OCI-LY1 (cell line): ENCODE measurements at regions not wholly inside any gene's neighbourhood (a gene's known extent, or its start where the extent isn't known, plus 50 kb on each side); places are given as distances from the start of the nearest gene placed in this dataset.

Source experiments
- H2AFZ ChIP-seq: fragments of 200-600 bp; sonication (generic), shearing (Covaris generic); 2 replicates; pipeline ENCODE4 v1.6.0; 2014; ENCODE audit warnings: antibody characterized with exemption, mild to moderate bottlenecking, low read length
- H3F3A ChIP-seq: fragments of 200-600 bp; sonication (generic), shearing (Covaris generic); 2 replicates; pipeline ENCODE4 v1.6.0; 2014; ENCODE audit warnings: mild to moderate bottlenecking, antibody characterized with exemption, low read length, moderate library complexity; ENCODE audit not compliant: insufficient read depth
- H3K27ac ChIP-seq: fragments of 200-600 bp; sonication (generic); 2 replicates; pipeline ENCODE4 v1.5.1; 2014; ENCODE audit warnings: low read length, mixed run types, mild to moderate bottlenecking, low read depth; ENCODE audit not compliant: poor library complexity, severe bottlenecking
- H3K27me3 ChIP-seq: fragments of 200-600 bp; sonication (generic); 2 replicates; pipeline ENCODE4 v1.6.0; 2014; ENCODE audit warnings: antibody characterized with exemption, mild to moderate bottlenecking, low read length, moderate library complexity; ENCODE audit not compliant: insufficient read depth
- H3K36me3 ChIP-seq: fragments of 200-600 bp; sonication (generic); 2 replicates; pipeline ENCODE4 v1.6.1; 2014; ENCODE audit warnings: mild to moderate bottlenecking, antibody characterized with exemption, low read length, moderate library complexity, mixed read lengths; ENCODE audit not compliant: insufficient read depth
- H3K4me1 ChIP-seq: fragments of 200-600 bp; sonication (generic); 2 replicates; pipeline ENCODE4 v1.5.1; 2014; ENCODE audit warnings: mild to moderate bottlenecking, low read length, moderate library complexity; ENCODE audit not compliant: insufficient read depth, severe bottlenecking
- H3K4me2 ChIP-seq: fragments of 200-600 bp; sonication (generic), shearing (Covaris generic); 2 replicates; pipeline ENCODE4 v1.6.1; 2014; ENCODE audit warnings: low read length
- H3K4me3 ChIP-seq: fragments of 200-600 bp; sonication (generic); 2 replicates; pipeline ENCODE4 v1.5.1; 2014; ENCODE audit warnings: low read length, low read depth, mild to moderate bottlenecking, mixed read lengths; ENCODE audit not compliant: poor library complexity, severe bottlenecking
- H3K79me2 ChIP-seq: fragments of 200-600 bp; shearing (Covaris generic); 2 replicates; pipeline ENCODE4 v1.6.1; 2016; ENCODE audit warnings: mixed run types, low read length, mixed read lengths; ENCODE audit not compliant: insufficient read depth
- H3K9ac ChIP-seq: fragments of 200-600 bp; sonication (generic), shearing (Covaris generic); 2 replicates; pipeline ENCODE4 v1.6.1; 2014; ENCODE audit warnings: mild to moderate bottlenecking, low read length, mixed read lengths
- H3K9me2 ChIP-seq: fragments of 200-600 bp; sonication (generic), shearing (Covaris generic); 2 replicates; pipeline ENCODE4 v1.6.1; 2014; ENCODE audit warnings: low read depth, mild to moderate bottlenecking, low read length, mixed read lengths
- H3K9me3 ChIP-seq: fragments of 200-600 bp; shearing (Covaris generic); 2 replicates; pipeline ENCODE4 v1.6.1; 2014; ENCODE audit warnings: low read length, mixed read lengths
- H4K20me1 ChIP-seq: fragments of 200-600 bp; sonication (generic), shearing (Covaris generic); 2 replicates; pipeline ENCODE4 v1.6.0; 2016; ENCODE audit warnings: mild to moderate bottlenecking, low read length; ENCODE audit not compliant: insufficient read depth
- EZH2 ChIP-seq: fragments of 200-600 bp; sonication (generic), shearing (Covaris generic); IDR thresholded peaks from 2 replicates; pipeline ENCODE4 v1.8.0; 2017; ENCODE audit warnings: borderline replicate concordance, mixed run types, mild to moderate bottlenecking, antibody characterized with exemption, low read length, moderate library complexity, mixed read lengths
- TF ChIP-seq, protein P1 (sequence below): fragments of 200-600 bp; sonication (generic), shearing (Covaris generic); IDR thresholded peaks from 2 replicates; pipeline ENCODE4 v1.5.1; 2017; ENCODE audit warnings: mild to moderate bottlenecking, antibody characterized with exemption, low read length, moderate library complexity, mixed read lengths

DNA sequence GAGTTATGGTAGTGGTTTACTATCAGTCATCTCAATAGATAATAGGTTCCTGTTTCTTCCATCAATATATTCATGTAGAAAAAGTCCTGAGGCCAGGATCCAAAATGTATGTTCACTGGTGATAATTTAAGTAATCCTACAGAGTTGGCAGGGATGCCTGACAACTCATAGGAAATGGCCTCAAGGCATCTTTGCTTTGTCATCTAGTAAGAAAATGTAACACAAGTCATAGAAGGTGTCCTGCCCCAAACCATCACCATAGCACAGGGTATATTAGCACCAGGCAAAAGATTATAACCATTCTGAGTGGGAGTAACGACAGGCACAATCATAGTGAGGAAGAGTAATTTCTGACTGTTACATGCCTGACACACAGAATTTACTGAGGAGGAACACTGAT, 257.0 kb downstream of the TMEM167A start:
- no peak overlapping the region for H3K4me2 ChIP-seq
- H3K27ac ChIP-seq: no peak overlapping the region
- TF ChIP-seq, protein P1, sequence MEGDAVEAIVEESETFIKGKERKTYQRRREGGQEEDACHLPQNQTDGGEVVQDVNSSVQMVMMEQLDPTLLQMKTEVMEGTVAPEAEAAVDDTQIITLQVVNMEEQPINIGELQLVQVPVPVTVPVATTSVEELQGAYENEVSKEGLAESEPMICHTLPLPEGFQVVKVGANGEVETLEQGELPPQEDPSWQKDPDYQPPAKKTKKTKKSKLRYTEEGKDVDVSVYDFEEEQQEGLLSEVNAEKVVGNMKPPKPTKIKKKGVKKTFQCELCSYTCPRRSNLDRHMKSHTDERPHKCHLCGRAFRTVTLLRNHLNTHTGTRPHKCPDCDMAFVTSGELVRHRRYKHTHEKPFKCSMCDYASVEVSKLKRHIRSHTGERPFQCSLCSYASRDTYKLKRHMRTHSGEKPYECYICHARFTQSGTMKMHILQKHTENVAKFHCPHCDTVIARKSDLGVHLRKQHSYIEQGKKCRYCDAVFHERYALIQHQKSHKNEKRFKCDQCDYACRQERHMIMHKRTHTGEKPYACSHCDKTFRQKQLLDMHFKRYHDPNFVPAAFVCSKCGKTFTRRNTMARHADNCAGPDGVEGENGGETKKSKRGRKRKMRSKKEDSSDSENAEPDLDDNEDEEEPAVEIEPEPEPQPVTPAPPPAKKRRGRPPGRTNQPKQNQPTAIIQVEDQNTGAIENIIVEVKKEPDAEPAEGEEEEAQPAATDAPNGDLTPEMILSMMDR: no peak
- no peak for TF ChIP-seq EZH2

DNA sequence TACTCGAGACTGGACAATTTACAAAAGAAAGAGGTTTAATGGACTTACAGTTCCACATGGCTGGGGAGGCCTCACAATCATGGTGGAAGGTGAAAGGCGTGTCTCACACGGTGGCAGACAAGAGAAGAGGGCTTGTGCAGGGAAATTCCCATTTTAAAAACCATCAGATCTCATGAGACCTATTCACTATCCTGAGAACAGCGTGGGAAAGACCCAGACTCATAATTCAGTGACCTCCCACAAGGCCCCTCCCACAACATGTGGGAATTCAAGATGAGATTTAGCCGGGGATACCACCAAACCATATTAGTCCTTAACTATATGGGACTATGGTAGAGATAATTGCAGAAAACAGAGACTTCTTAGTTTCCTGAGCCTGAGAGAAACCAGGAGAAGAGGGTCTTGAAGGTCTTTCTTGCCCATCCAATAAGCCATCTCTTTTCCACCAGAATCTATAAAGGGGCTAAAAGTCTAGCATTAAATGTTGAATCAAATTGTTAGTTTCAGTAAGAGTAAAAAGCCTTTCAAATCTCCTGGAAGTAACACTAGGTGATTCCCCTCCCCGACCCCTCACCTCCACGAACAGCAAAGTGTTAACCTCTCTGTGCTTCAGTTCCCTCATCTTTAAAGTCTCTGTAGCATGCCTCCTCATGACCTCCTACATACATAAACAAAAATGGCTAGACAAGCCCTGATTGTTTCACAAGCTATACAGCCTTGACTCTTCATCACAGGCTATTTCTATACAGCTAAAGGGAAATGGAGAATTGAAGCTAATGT, 259.1 kb downstream of the TMEM167A start:
- no peak overlapping the region for H3K27ac ChIP-seq
- H3K9me3 ChIP-seq: no peaks in the 10 kb centered on the region
- no peaks in the 10 kb centered on the region for H3K27me3 ChIP-seq
- TF ChIP-seq EZH2: no peak
- TF ChIP-seq, protein P1: no peak
- H4K20me1 ChIP-seq: no peaks in the 10 kb centered on the region
- no peak overlapping the region for H3K4me3 ChIP-seq
- H3K36me3 ChIP-seq: no peaks in the 10 kb centered on the region
- H3K79me2 ChIP-seq: no peaks in the 10 kb centered on the region
- H3K9me2 ChIP-seq: no peaks in the 10 kb centered on the region
- H3K4me2 ChIP-seq: no peak overlapping the region
- no peaks in the 10 kb centered on the region for H3F3A ChIP-seq
- no peaks in the 10 kb centered on the region for H3K4me1 ChIP-seq
- no peak overlapping the region for H3K9ac ChIP-seq
- no peak overlapping the region for H2AFZ ChIP-seq

More for the DNA sequence above, 257.0 kb downstream of the TMEM167A start:
- Histone ChIP-seq H3K4me1 (no peaks in the 10 kb centered on the region), H4K20me1 (no peaks in the 10 kb centered on the region), H3K9me2 (no peaks in the 10 kb centered on the region), H3K36me3 (no peaks in the 10 kb centered on the region), H3K9ac (no peak overlapping the region), H3K27me3 (no peaks in the 10 kb centered on the region), H2AFZ (no peak overlapping the region), H3K9me3 (no peaks in the 10 kb centered on the region), H3F3A (no peaks in the 10 kb centered on the region), H3K79me2 (no peaks in the 10 kb centered on the region), H3K4me3 (no peak overlapping the region)

DNA sequence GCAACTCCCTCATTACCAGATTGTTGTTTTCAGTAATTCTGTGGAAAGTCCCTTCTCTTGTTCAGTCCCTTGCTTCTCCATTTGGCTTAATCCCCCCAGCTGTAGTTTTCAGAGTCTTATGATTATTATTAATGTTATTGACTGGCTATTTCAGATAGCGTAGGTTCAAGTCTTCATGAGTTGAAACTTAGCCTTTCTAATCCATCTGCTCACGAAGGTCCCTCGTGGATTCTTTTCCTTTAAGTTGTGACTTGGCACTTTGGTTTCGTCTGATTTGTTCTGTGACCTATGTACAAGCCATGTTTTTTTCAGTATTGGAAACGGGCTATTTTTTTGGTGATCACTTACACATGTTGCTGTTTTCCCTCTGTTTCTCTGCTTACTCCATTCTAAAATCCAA, 260.3 kb downstream of the TMEM167A start:
- no peak overlapping the region for H3K9ac ChIP-seq

More for the DNA sequence above, 260.3 kb downstream of the TMEM167A start:
- H3K4me1 ChIP-seq: no peaks in the 10 kb centered on the region
- no peak overlapping the region for H3K27ac ChIP-seq
- no peaks in the 10 kb centered on the region for H3F3A ChIP-seq
- no peaks in the 10 kb centered on the region for H3K27me3 ChIP-seq
- H3K9me3 ChIP-seq: no peaks in the 10 kb centered on the region
- TF ChIP-seq, protein P1: no peak
- no peak overlapping the region for H3K4me3 ChIP-seq
- H2AFZ ChIP-seq: no peak overlapping the region
- H3K4me2 ChIP-seq: no peak overlapping the region
- no peaks in the 10 kb centered on the region for H3K9me2 ChIP-seq
- H3K36me3 ChIP-seq: no peaks in the 10 kb centered on the region
- H3K79me2 ChIP-seq: no peaks in the 10 kb centered on the region
- no peaks in the 10 kb centered on the region for H4K20me1 ChIP-seq
